ENCODE measurements at regions not wholly inside any gene's neighbourhood (a gene's known extent, or its start where the extent isn't known, plus 50 kb on each side); places are given as distances from the start of the nearest gene placed in this dataset.

DNA sequence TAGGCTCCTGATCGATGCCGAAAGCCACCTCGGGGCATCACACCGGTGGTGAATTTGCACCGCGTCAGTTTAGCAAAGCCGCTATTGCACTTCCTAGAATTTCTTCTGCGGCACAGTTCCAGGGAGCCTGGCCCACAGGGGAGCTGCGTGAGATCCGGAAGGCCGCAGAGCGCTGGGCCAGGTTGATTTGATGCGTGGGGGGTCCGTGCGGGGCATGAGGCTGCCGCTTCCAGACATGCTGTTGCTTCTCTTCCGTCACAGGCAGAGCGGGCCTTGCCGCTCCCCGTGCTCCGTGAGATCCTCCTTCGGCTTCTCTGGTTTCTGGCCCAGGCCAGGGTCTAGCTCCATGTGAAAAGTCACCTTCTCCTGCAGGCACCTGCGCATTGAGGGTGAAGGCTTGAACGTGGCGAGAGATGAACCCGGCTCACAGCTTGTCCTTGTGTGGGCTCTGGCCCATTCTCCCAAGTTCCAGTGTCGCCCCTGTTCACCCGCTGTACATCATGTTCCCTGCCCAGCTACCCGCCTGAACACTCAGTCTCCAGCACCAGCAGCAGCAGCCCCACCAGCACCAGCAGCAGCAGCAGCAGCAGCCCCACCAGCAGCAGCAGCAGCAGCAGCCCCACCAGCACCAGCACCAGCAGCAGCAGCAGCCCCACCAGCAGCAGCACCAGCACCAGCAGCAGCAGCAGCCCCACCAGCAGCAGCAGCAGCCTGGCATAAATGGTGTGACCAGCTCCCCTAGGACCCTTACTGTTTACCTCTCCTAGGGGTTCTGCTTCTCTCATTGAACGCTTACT lies 131.2 kb downstream of the TRIML1 start:
- TF ChIP-seq POLR2A (IDR thresholded peaks at IDR 0.05; ENCODE audit: low read depth, low read length) (no peak), POLR2AphosphoS5 (IDR thresholded peaks at IDR 0.05; ENCODE audit: low read depth, low read length) (no peak), TAF1 (IDR thresholded peaks at IDR 0.05; ENCODE audit: borderline replicate concordance, low read depth, low read length) (no peak)

All from GM12892 (cell line).